Activated naive CD8-positive, alpha-beta T cell treated with anti-CD3 and anti-CD28 coated beads, Interleukin-2, amount 50 U/mL, for 24 hours (primary cell): ENCODE measurements at regions not wholly inside any gene's neighbourhood (a gene's known extent, or its start where the extent isn't known, plus 50 kb on each side); places are given as distances from the start of the nearest gene placed in this dataset.

Source experiments
- ATAC-seq: fragments of 150-1000 bp; cut with Tn5 transposase; one replicate; pipeline ENCODE4 v1.10.0; 2021
- DNase-seq: peaks from one replicate; pipeline ENCODE4 v3.0.0; 2021
- H3K27ac Mint-ChIP-seq: one replicate; pipeline ENCODE4 v1.8.0; 2021; ENCODE audit warnings: mild to moderate bottlenecking, mixed read lengths
- H3K27me3 Mint-ChIP-seq: one replicate; pipeline ENCODE4 v1.8.0; 2021; ENCODE audit warnings: mixed read lengths
- H3K36me3 Mint-ChIP-seq: one replicate; pipeline ENCODE4 v1.8.0; 2021; ENCODE audit warnings: low read depth, mixed read lengths
- H3K4me1 Mint-ChIP-seq: one replicate; pipeline ENCODE4 v1.8.0; 2021; ENCODE audit warnings: mixed read lengths
- H3K4me3 Mint-ChIP-seq: one replicate; pipeline ENCODE4 v1.8.0; 2021; ENCODE audit warnings: mild to moderate bottlenecking, moderate library complexity, mixed read lengths
- H3K9me3 Mint-ChIP-seq: one replicate; pipeline ENCODE4 v1.8.0; 2021; ENCODE audit warnings: mixed read lengths

- H3K9me3 Mint-ChIP-seq = peaks cover 5% of the 10 kb centered on the region
- ATAC-seq (no peak), DNase-seq (no peak)
- no peaks in the 10 kb centered on the region for H3K36me3 Mint-ChIP-seq
- no peak overlapping the region for H3K4me3 Mint-ChIP-seq
- H3K4me1 Mint-ChIP-seq = no peaks in the 10 kb centered on the region
- no peaks in the 10 kb centered on the region for H3K27me3 Mint-ChIP-seq
- no peak overlapping the region for H3K27ac Mint-ChIP-seq
Measured at GRCh38 chr15:25237291-25237978, 201.4 kb downstream of the UBE3A start.

- H3K9me3 Mint-ChIP-seq = peaks cover 5% of the 10 kb centered on the region
- H3K4me1 Mint-ChIP-seq = no peaks in the 10 kb centered on the region
- ATAC-seq (no peak), DNase-seq (no peak)
- H3K4me3 Mint-ChIP-seq = no peak overlapping the region
- no peak overlapping the region for H3K27ac Mint-ChIP-seq
- H3K36me3 Mint-ChIP-seq = no peaks in the 10 kb centered on the region
- H3K27me3 Mint-ChIP-seq = no peaks in the 10 kb centered on the region
Measured at GRCh38 chr15:25238126-25238525, 200.7 kb downstream of the UBE3A start.

- DNase-seq (no peak), ATAC-seq (no peak)
- Mint-ChIP-seq H3K27me3 (no peaks in the 10 kb centered on the region), H3K4me3 (no peak overlapping the region), H3K27ac (no peak overlapping the region), H3K9me3 (peaks cover 5% of the 10 kb centered on the region), H3K36me3 (no peaks in the 10 kb centered on the region), H3K4me1 (no peaks in the 10 kb centered on the region)
Measured at GRCh38 chr15:25238716-25239470, 199.9 kb downstream of the UBE3A start.

GRCh38 chr15:25239471-25240345 is 199.1 kb downstream of the UBE3A start:
- H3K4me1 Mint-ChIP-seq = no peaks in the 10 kb centered on the region
- DNase-seq (no peak), ATAC-seq (no peak)
- no peak overlapping the region for H3K27ac Mint-ChIP-seq
- H3K4me3 Mint-ChIP-seq = no peak overlapping the region
- no peaks in the 10 kb centered on the region for H3K27me3 Mint-ChIP-seq
- H3K36me3 Mint-ChIP-seq = no peaks in the 10 kb centered on the region
- H3K9me3 Mint-ChIP-seq = peaks cover 5% of the 10 kb centered on the region

- Mint-ChIP-seq H3K27me3 (no peaks in the 10 kb centered on the region), H3K36me3 (no peaks in the 10 kb centered on the region), H3K4me3 (no peak overlapping the region), H3K27ac (no peak overlapping the region), H3K9me3 (peaks cover 10% of the 10 kb centered on the region), H3K4me1 (no peaks in the 10 kb centered on the region)
- DNase-seq (no peak), ATAC-seq (no peak)
Measured at GRCh38 chr15:25240461-25241021, 198.3 kb downstream of the UBE3A start.

GRCh38 chr15:25241241-25241801 is 197.5 kb downstream of the UBE3A start:
- Mint-ChIP-seq H3K4me1 (no peaks in the 10 kb centered on the region), H3K27me3 (no peaks in the 10 kb centered on the region), H3K36me3 (no peaks in the 10 kb centered on the region), H3K9me3 (peaks cover 10% of the 10 kb centered on the region), H3K27ac (no peak overlapping the region), H3K4me3 (no peak overlapping the region)
- ATAC-seq (no peak), DNase-seq (no peak)

GRCh38 chr15:25242166-25242879 is 196.5 kb downstream of the UBE3A start:
- H3K27ac Mint-ChIP-seq = no peak overlapping the region
- no peaks in the 10 kb centered on the region for H3K4me1 Mint-ChIP-seq
- H3K36me3 Mint-ChIP-seq = no peaks in the 10 kb centered on the region
- H3K4me3 Mint-ChIP-seq = no peak overlapping the region
- ATAC-seq (no peak), DNase-seq (no peak)
- H3K27me3 Mint-ChIP-seq = no peaks in the 10 kb centered on the region
- peaks cover 10% of the 10 kb centered on the region for H3K9me3 Mint-ChIP-seq

- Mint-ChIP-seq H3K27me3 (no peaks in the 10 kb centered on the region), H3K27ac (no peak overlapping the region), H3K4me1 (no peaks in the 10 kb centered on the region), H3K9me3 (peaks cover 8% of the 10 kb centered on the region), H3K36me3 (no peaks in the 10 kb centered on the region), H3K4me3 (no peak overlapping the region)
- ATAC-seq (no peak), DNase-seq (no peak)
Measured at GRCh38 chr15:25242957-25243799, 195.6 kb downstream of the UBE3A start.

GRCh38 chr15:25243800-25244097 is 195.1 kb downstream of the UBE3A start:
- peaks cover 5% of the 10 kb centered on the region for H3K9me3 Mint-ChIP-seq

GRCh38 chr15:25244731-25245585 is 193.9 kb downstream of the UBE3A start:
- Mint-ChIP-seq H3K9me3 (peaks cover 5% of the 10 kb centered on the region), H3K27ac (no peak overlapping the region), H3K36me3 (no peaks in the 10 kb centered on the region), H3K4me1 (no peaks in the 10 kb centered on the region), H3K4me3 (no peak overlapping the region), H3K27me3 (no peaks in the 10 kb centered on the region)
- no peak for ATAC-seq
- no peak for DNase-seq

More at GRCh38 chr15:25243800-25244097, 195.1 kb downstream of the UBE3A start:
- H3K4me1 Mint-ChIP-seq = no peaks in the 10 kb centered on the region
- DNase-seq (no peak), ATAC-seq (no peak)
- no peak overlapping the region for H3K27ac Mint-ChIP-seq
- no peak overlapping the region for H3K4me3 Mint-ChIP-seq
- no peaks in the 10 kb centered on the region for H3K36me3 Mint-ChIP-seq
- H3K27me3 Mint-ChIP-seq = no peaks in the 10 kb centered on the region

- ATAC-seq = no peak
- DNase-seq = no peak
- H3K27me3 Mint-ChIP-seq = no peaks in the 10 kb centered on the region
- no peaks in the 10 kb centered on the region for H3K36me3 Mint-ChIP-seq
- peaks cover 5% of the 10 kb centered on the region for H3K9me3 Mint-ChIP-seq
- no peaks in the 10 kb centered on the region for H3K4me1 Mint-ChIP-seq
- H3K4me3 Mint-ChIP-seq = no peak overlapping the region
- no peak overlapping the region for H3K27ac Mint-ChIP-seq
Measured at GRCh38 chr15:25245801-25246622, 192.8 kb downstream of the UBE3A start.
